Heart right ventricle (tissue), 16 donors: ENCODE measurements at regions not wholly inside any gene's neighbourhood (a gene's known extent, or its start where the extent isn't known, plus 50 kb on each side); places are given as distances from the start of the nearest gene placed in this dataset.

Experiments used
- ATAC-seq, 8 donors: fragments of 200-7000 bp; cut with Tn5 transposase; one replicate each; pipeline ENCODE4 v1.9.1; 2020; ENCODE audit warnings: mild to moderate bottlenecking in 8 of 8, moderate library complexity in 8 of 8, moderate number of reproducible peaks in 1 of 8
- DNase-seq, 2 donors: peaks; one replicate each; pipeline ENCODE4 v3.0.0-alpha.2; 2020
- H3K27ac ChIP-seq, 10 donors: fragments of 200-600 bp; sonication (generic) in 2 of 10; one replicate each; pipeline versions ENCODE4 v1.5.0 to v1.8.0; 2020 to 2022; ENCODE audit warnings: mild to moderate bottlenecking in 3 of 10
- H3K27me3 ChIP-seq, 7 donors: fragments of 200-600 bp; one replicate each; pipeline ENCODE4 v1.8.0; 2021 to 2022; ENCODE audit warnings: mild to moderate bottlenecking in 2 of 7
- H3K36me3 ChIP-seq, 9 donors: fragments of 200-600 bp; sonication (generic) in 1 of 9; one replicate each; pipeline versions ENCODE4 v1.5.0 to v1.8.0; 2020 to 2022; ENCODE audit warnings: mild to moderate bottlenecking in 2 of 9
- H3K4me1 ChIP-seq, 9 donors: fragments of 200-600 bp; sonication (generic) in 1 of 9; one replicate each; pipeline versions ENCODE4 v1.5.0 to v1.8.0; 2020 to 2022; ENCODE audit warnings: mild to moderate bottlenecking in 4 of 9
- H3K4me3 ChIP-seq, 10 donors: fragments of 200-600 bp; sonication (generic) in 2 of 10; one replicate each; pipeline versions ENCODE4 v1.5.0 to v1.8.0; 2020 to 2022; ENCODE audit warnings: mild to moderate bottlenecking in 7 of 10, moderate library complexity in 2 of 10
- H3K9me3 ChIP-seq, 11 donors: fragments of 200-600 bp in 10 of 11; sonication (generic) in 2 of 11; one replicate each; pipeline versions ENCODE4 v1.5.0 to v1.8.0; 2013 to 2022; ENCODE audit warnings: mild to moderate bottlenecking in 2 of 11, control low read depth in 1 of 11, moderate library complexity in 1 of 11
- CTCF ChIP-seq, 9 donors: fragments of 200-600 bp; sonication (generic) in 2 of 9; IDR thresholded peaks; one replicate each; pipeline versions ENCODE4 v1.5.0 to v1.8.0; 2021 to 2022; ENCODE audit warnings: antibody characterized with exemption in 9 of 9, mild to moderate bottlenecking in 5 of 9, moderate library complexity in 1 of 9
- WGBS, 2 donors: extraction: QIAGEN DNeasy Blood & Tissue Kit; methylation state at CpG; one replicate each; pipeline ENCODE4 v1.1.7; 2013; ENCODE audit warnings: inconsistent platforms in 1 of 2; 5-methylcytosine and 5-hydroxymethylcytosine counted together
- intact Hi-C, 10 donors: fragments of 100-400 bp; cut with DNase I; formaldehyde crosslinking; loops; one replicate each; pipeline versions ENCODE4 v1.11.1 to v1.14.2; 2022
- donor health status: Arrhythmogenic right ventricular cardiomyopathy.
- donor health status: ischemic (EF 13 %, LVEDD 7.1; RV severe dilation, severe dysfunction).
- donor health status: healthy with polysubstance abuse.
- donor health status: DM: no; HTN: yes; CAD: no.
- donor health status: DM: no; HTN: no; CAD: no.
- donor health status: ischemic (EF 25% LVEDD 6.9; RV normal size, moderate dysfunction).
- donor health status: ischemic (EF 25% LVEDD 5.7; RV mildly dilated, moderate dysfunction).
- donor health status: healthy.
- donor health status: DM: yes; HTN: yes; CAD: no.
- donor health status: Ischemic cardiomyopathy.
- donor health status: ischemic (EF 35%, LVEDD 5.7; RV mildly dilated, moderate dysfunction).
- donor health status: nonischemic (EF 11% LVEDD 7.7; RV severe dilation, severe dysfunction).
- donor health status: DM: yes; HTN: yes; CAD: no.
- donor health status: PGD.
- donor health status: ischemic (EF 29% LVEDD 5.4; RV normal size, mild dysfunction).
- donor health status: nonischemic (EF 23%, LVEDD 6.1; RV moderate dilation, normal function).

GRCh38 chr12:66062290-66062625 is 68.3 kb downstream of the LLPH start:
- Histone ChIP-seq H3K27me3 (peaks cover 0 to 6% (median 0%) of the 10 kb centered on the region in 7 donors), H3K9me3 (no peaks in the 10 kb centered on the region), H3K4me1 (peaks cover 0 to 4% (median 0%) of the 10 kb centered on the region in 9 donors), H3K36me3 (no peaks in the 10 kb centered on the region), H3K4me3 (no peak overlapping the region), H3K27ac (no peak overlapping the region)
- intact Hi-C loops: no loop called here
- no peak for ATAC-seq
- WGBS, 2 donors: 72 to 75% methylated on average over 3 of the region's 3 CpGs
- DNase-seq: no peak
- no peak for TF ChIP-seq CTCF (IDR thresholded peaks at IDR 0.05)

- Histone ChIP-seq H3K9me3 (no peaks in the 10 kb centered on the region), H3K27me3 (peaks cover 0 to 6% (median 0%) of the 10 kb centered on the region in 7 donors), H3K4me3 (no peak overlapping the region), H3K36me3 (no peaks in the 10 kb centered on the region), H3K27ac (no peak overlapping the region), H3K4me1 (peaks cover 0 to 4% (median 0%) of the 10 kb centered on the region in 9 donors)
- WGBS, 2 donors: 58 to 59% methylated on average over 10 of the region's 10 CpGs
- TF ChIP-seq CTCF (IDR thresholded peaks at IDR 0.05): no peak
- no peak for DNase-seq
- intact Hi-C loops: no loop called here
- ATAC-seq: no peak
These were observed 68.8 kb downstream of the LLPH start for GRCh38 chr12:66061557-66062289.

GRCh38 chr12:66061076-66061475 is 69.5 kb downstream of the LLPH start:
- H3K4me1 ChIP-seq: peaks cover 0 to 4% (median 0%) of the 10 kb centered on the region in 9 donors
- intact Hi-C loops: no loop called here
- ATAC-seq: no peak
- H3K27ac ChIP-seq: no peak overlapping the region
- H3K9me3 ChIP-seq: no peaks in the 10 kb centered on the region
- DNase-seq: no peak
- H3K4me3 ChIP-seq: no peak overlapping the region
- peaks cover 0 to 6% (median 0%) of the 10 kb centered on the region in 7 donors for H3K27me3 ChIP-seq
- 85 to 90% methylated on average over 3 of the region's 3 CpGs for WGBS, 2 donors
- TF ChIP-seq CTCF (IDR thresholded peaks at IDR 0.05): no peak
- no peaks in the 10 kb centered on the region for H3K36me3 ChIP-seq

- Histone ChIP-seq H3K9me3 (no peaks in the 10 kb centered on the region), H3K4me3 (no peak overlapping the region), H3K4me1 (peaks cover 0 to 4% (median 0%) of the 10 kb centered on the region in 9 donors), H3K27me3 (peaks cover 0 to 6% (median 0%) of the 10 kb centered on the region in 7 donors), H3K27ac (no peak overlapping the region), H3K36me3 (no peaks in the 10 kb centered on the region)
- TF ChIP-seq CTCF (IDR thresholded peaks at IDR 0.05): no peak
- intact Hi-C loops: no loop called here
- DNase-seq (no peak), ATAC-seq (no peak)
- WGBS, 2 donors: 63 to 76% methylated on average over 2 of the region's 2 CpGs
These were observed 70.2 kb downstream of the LLPH start for GRCh38 chr12:66060163-66060907.
